ENCODE measurements at regions not wholly inside any gene's neighbourhood (a gene's known extent, or its start where the extent isn't known, plus 50 kb on each side); places are given as distances from the start of the nearest gene placed in this dataset.

- intact Hi-C loops (cut with DNase I) = no loop called here
- H3K27ac ChIP-seq (ENCODE audit: low read depth in 2 of 2, low read length in 2 of 2) = no peak overlapping the region
- no peaks in the 10 kb centered on the region for H3K36me3 ChIP-seq (ENCODE audit: control insufficient read depth in 2 of 3, insufficient read depth in 3 of 3, low read length in 3 of 3)
- no peak for TF ChIP-seq CTCF (IDR thresholded peaks at IDR 0.05; ENCODE audit: borderline replicate concordance, extremely low read depth, insufficient read depth)
- H3K4me1 ChIP-seq (ENCODE audit: control insufficient read depth in 2 of 3, insufficient read depth in 2 of 3, low read depth in 1 of 3, low read length in 3 of 3) = peaks cover 0 to 3% (median 0%) of the 10 kb centered on the region in 3 donors
- no peak overlapping the region for H3K9ac ChIP-seq (ENCODE audit: low read length in 3 of 3)
- H3K4me3 ChIP-seq (ENCODE audit: low read length in 3 of 3) = peak overlapping the region in 1 of 3 donors; percentile 42
- no peak for DNase-seq
- H3K27me3 ChIP-seq (ENCODE audit: control insufficient read depth, insufficient read depth, low read length) = no peaks in the 10 kb centered on the region
- H3K9me3 ChIP-seq (ENCODE audit: control insufficient read depth in 2 of 3, insufficient read depth in 1 of 3, low read length in 3 of 3) = no peaks in the 10 kb centered on the region
- no peak for FAIRE-seq
These were observed 68.6 kb upstream of the MRTFB start for GRCh38 chr16:14002416-14002990.

- H3K27ac ChIP-seq (ENCODE audit: low read depth in 2 of 2, low read length in 2 of 2) = no peak overlapping the region
- DNase-seq = peak; percentile 82 to 92 (median 84)
- H3K9me3 ChIP-seq (ENCODE audit: control insufficient read depth in 2 of 3, insufficient read depth in 1 of 3, low read length in 3 of 3) = no peaks in the 10 kb centered on the region
- no peaks in the 10 kb centered on the region for H3K27me3 ChIP-seq (ENCODE audit: control insufficient read depth, insufficient read depth, low read length)
- no peak for FAIRE-seq
- no peaks in the 10 kb centered on the region for H3K36me3 ChIP-seq (ENCODE audit: control insufficient read depth in 2 of 3, insufficient read depth in 3 of 3, low read length in 3 of 3)
- TF ChIP-seq CTCF (IDR thresholded peaks at IDR 0.05; ENCODE audit: borderline replicate concordance, extremely low read depth, insufficient read depth) = no peak
- peak overlapping the region in 1 of 3 donors; percentile 49 for H3K9ac ChIP-seq (ENCODE audit: low read length in 3 of 3)
- intact Hi-C loops (cut with DNase I) = no loop called here
- H3K4me1 ChIP-seq (ENCODE audit: control insufficient read depth in 2 of 3, insufficient read depth in 2 of 3, low read depth in 1 of 3, low read length in 3 of 3) = peaks cover 0 to 3% (median 0%) of the 10 kb centered on the region in 3 donors
- H3K4me3 ChIP-seq (ENCODE audit: low read length in 3 of 3) = peak overlapping the region; percentile 42 to 67 (median 63)
These were observed 68.0 kb upstream of the MRTFB start for GRCh38 chr16:14003074-14003570.

GRCh38 chr16:14004031-14004728, 66.9 kb upstream of the MRTFB start:
- peaks cover 0 to 3% (median 0%) of the 10 kb centered on the region in 3 donors for H3K4me1 ChIP-seq (ENCODE audit: control insufficient read depth in 2 of 3, insufficient read depth in 2 of 3, low read depth in 1 of 3, low read length in 3 of 3)
- no peak overlapping the region for H3K27ac ChIP-seq (ENCODE audit: low read depth in 2 of 2, low read length in 2 of 2)
- no peaks in the 10 kb centered on the region for H3K9me3 ChIP-seq (ENCODE audit: control insufficient read depth in 2 of 3, insufficient read depth in 1 of 3, low read length in 3 of 3)
- DNase-seq (peak in 1 of 5 donors; percentile 92), FAIRE-seq (no peak)
- H3K9ac ChIP-seq (ENCODE audit: low read length in 3 of 3) = no peak overlapping the region
- intact Hi-C loops (cut with DNase I) = no loop called here
- H3K4me3 ChIP-seq (ENCODE audit: low read length in 3 of 3) = no peak overlapping the region
- no peaks in the 10 kb centered on the region for H3K36me3 ChIP-seq (ENCODE audit: control insufficient read depth in 2 of 3, insufficient read depth in 3 of 3, low read length in 3 of 3)
- no peak for TF ChIP-seq CTCF (IDR thresholded peaks at IDR 0.05; ENCODE audit: borderline replicate concordance, extremely low read depth, insufficient read depth)
- no peaks in the 10 kb centered on the region for H3K27me3 ChIP-seq (ENCODE audit: control insufficient read depth, insufficient read depth, low read length)

Measured in kidney (tissue), 13 donors.